Keratinocyte (primary cell): ENCODE measurements at regions not wholly inside any gene's neighbourhood (a gene's known extent, or its start where the extent isn't known, plus 50 kb on each side); places are given as distances from the start of the nearest gene placed in this dataset.

Experiments
- DNase-seq: peaks from one replicate; pipeline ENCODE4 v3.0.0-alpha.2; 2011; ENCODE audit warnings: low read depth, missing footprints, low spot score
- FAIRE-seq: peaks from 2 replicates; lab custom pipeline; 2011; peaks lifted over from hg19 to GRCh38; lab: Jason Lieb, UNC
- H2AFZ ChIP-seq: 2 replicates; pipeline ENCODE4 v1.6.0; 2012; ENCODE audit warnings: low read length, control low read depth, inconsistent platforms; ENCODE audit not compliant: control insufficient read depth
- H3K27ac ChIP-seq: 2 replicates; pipeline ENCODE4 v1.5.1; 2011; ENCODE audit warnings: low read length; ENCODE audit not compliant: control insufficient read depth, insufficient read depth
- H3K27me3 ChIP-seq: 3 replicates; pipeline ENCODE4 v1.6.0; 2011; ENCODE audit warnings: low read length; ENCODE audit not compliant: control insufficient read depth, insufficient read depth; ENCODE audit errors: extremely low read depth
- H3K36me3 ChIP-seq, 2 experiments: 2 replicates in 1 of 2; 3 replicates in 1 of 2; pipeline ENCODE4 v1.5.1; 2011; ENCODE audit warnings: low read length in 2 of 2, mild to moderate bottlenecking in 1 of 2; ENCODE audit not compliant: control insufficient read depth in 2 of 2, insufficient read depth in 2 of 2; ENCODE audit errors: extremely low read depth in 1 of 2
- H3K4me1 ChIP-seq: 3 replicates; pipeline ENCODE4 v1.5.1; 2011; ENCODE audit warnings: low read length; ENCODE audit not compliant: control insufficient read depth, insufficient read depth; ENCODE audit errors: extremely low read depth
- H3K4me2 ChIP-seq: 3 replicates; pipeline ENCODE4 v1.6.0; 2011; ENCODE audit warnings: low read depth, low read length; ENCODE audit not compliant: control insufficient read depth, insufficient read depth; ENCODE audit errors: extremely low read depth
- H3K4me3 ChIP-seq, 3 experiments: fragments of 200-600 bp in 1 of 3; sonication (generic) in 1 of 3; 2 replicates in 2 of 3; 3 replicates in 1 of 3; pipeline ENCODE4 v1.5.1; 2011 to 2016; ENCODE audit warnings: low read length in 3 of 3, mild to moderate bottlenecking in 3 of 3, control low read depth in 2 of 3, inconsistent platforms in 1 of 3, low read depth in 1 of 3, mixed read lengths in 1 of 3, mixed run types in 1 of 3, moderate library complexity in 1 of 3; ENCODE audit not compliant: control insufficient read depth in 2 of 3, insufficient read depth in 2 of 3; ENCODE audit errors: extremely low read depth in 1 of 3
- H3K79me2 ChIP-seq: 2 replicates; pipeline ENCODE4 v1.6.0; 2012; ENCODE audit warnings: low read length; ENCODE audit not compliant: control insufficient read depth, insufficient read depth
- H3K9ac ChIP-seq: 3 replicates; pipeline ENCODE4 v1.6.0; 2011; ENCODE audit warnings: low read length; ENCODE audit not compliant: control insufficient read depth, insufficient read depth; ENCODE audit errors: extremely low read depth
- H3K9me1 ChIP-seq: 3 replicates; pipeline ENCODE4 v1.6.0; 2011; ENCODE audit warnings: low read length; ENCODE audit not compliant: control insufficient read depth, insufficient read depth; ENCODE audit errors: extremely low read depth
- H3K9me3 ChIP-seq: 2 replicates; pipeline ENCODE4 v1.5.1; 2012; ENCODE audit warnings: low read depth, low read length; ENCODE audit not compliant: control insufficient read depth
- H4K20me1 ChIP-seq: 3 replicates; pipeline ENCODE4 v1.6.0; 2011; ENCODE audit warnings: low read length; ENCODE audit not compliant: control insufficient read depth, insufficient read depth; ENCODE audit errors: extremely low read depth
- CTCF ChIP-seq, 3 experiments: IDR thresholded peaks in 1 of 3; conservative IDR thresholded peaks in 1 of 3; optimal IDR thresholded peaks in 1 of 3; 2 replicates in 2 of 3; 3 replicates in 1 of 3; pipeline versions ENCODE3 to v1.5.1; 2011; ENCODE audit warnings: low read length in 3 of 3, mild to moderate bottlenecking in 3 of 3, moderate library complexity in 2 of 3, control low read depth in 1 of 3, inconsistent platforms in 1 of 3; ENCODE audit not compliant: insufficient read depth in 2 of 3; ENCODE audit errors: extremely low read depth in 1 of 3
- EZH2 ChIP-seq: IDR thresholded peaks from one replicate; pipeline ENCODE4 v1.6.1; 2012; ENCODE audit warnings: inconsistent platforms, mild to moderate bottlenecking, low read length, moderate library complexity
- dilution Hi-C: fragments of 300-500 bp; cut with MboI; formaldehyde crosslinking; loops from one replicate; pipeline ENCODE4 v1.7.0; 2020; ENCODE audit warnings: low sequenced_read_pairs; ENCODE audit not compliant: extremely low pct_ligation_motif_present

- Histone ChIP-seq H3K4me2 (no peak overlapping the region), H3K9ac (no peak overlapping the region), H3K4me1 (no peaks in the 10 kb centered on the region), H3K9me1 (no peaks in the 10 kb centered on the region), H3K4me3 (no peak overlapping the region), H3K79me2 (no peaks in the 10 kb centered on the region), H2AFZ (no peak overlapping the region), H4K20me1 (no peaks in the 10 kb centered on the region), H3K27ac (no peak overlapping the region), H3K9me3 (no peaks in the 10 kb centered on the region), H3K36me3 (no peaks in the 10 kb centered on the region), H3K27me3 (peaks cover 5% of the 10 kb centered on the region)
- DNase-seq (no peak), FAIRE-seq (no peak)
- TF ChIP-seq CTCF (optimal IDR thresholded peaks at IDR 0.05 in 1 of 3, IDR thresholded peaks at IDR 0.05 in 1 of 3, conservative IDR thresholded peaks at IDR 0.05 in 1 of 3; ENCODE audit: extremely low read depth in 1 of 3, insufficient read depth in 2 of 3, low read length in 3 of 3) = no peak
- no peak for TF ChIP-seq EZH2
- dilution Hi-C loops = no loop called here
Observed at GRCh38 chr4:24188459-24188858, 298.6 kb upstream of the PPARGC1A start.

- peaks cover 5% of the 10 kb centered on the region for H3K27me3 ChIP-seq
- no peak overlapping the region for H3K4me3 ChIP-seq
- no peak overlapping the region for H3K27ac ChIP-seq
- dilution Hi-C loops = no loop called here
- H3K36me3 ChIP-seq = no peaks in the 10 kb centered on the region
- DNase-seq = no peak
- H2AFZ ChIP-seq = no peak overlapping the region
- no peaks in the 10 kb centered on the region for H3K9me3 ChIP-seq
- TF ChIP-seq EZH2 = no peak
- no peak for TF ChIP-seq CTCF (optimal IDR thresholded peaks at IDR 0.05 in 1 of 3, IDR thresholded peaks at IDR 0.05 in 1 of 3, conservative IDR thresholded peaks at IDR 0.05 in 1 of 3; ENCODE audit: extremely low read depth in 1 of 3, insufficient read depth in 2 of 3, low read length in 3 of 3)
- H3K9ac ChIP-seq = no peak overlapping the region
- H4K20me1 ChIP-seq = no peaks in the 10 kb centered on the region
- no peaks in the 10 kb centered on the region for H3K79me2 ChIP-seq
- FAIRE-seq = no peak
- H3K4me2 ChIP-seq = no peak overlapping the region
- H3K9me1 ChIP-seq = no peaks in the 10 kb centered on the region
- no peaks in the 10 kb centered on the region for H3K4me1 ChIP-seq
Observed at GRCh38 chr4:24186466-24186865, 296.6 kb upstream of the PPARGC1A start.
